Nephron (organoid): ENCODE measurements at regions not wholly inside any gene's neighbourhood (a gene's known extent, or its start where the extent isn't known, plus 50 kb on each side); places are given as distances from the start of the nearest gene placed in this dataset.

ENCODE experiments used
- H3K27ac Mint-ChIP-seq, 3 experiments: 2 replicates each; pipeline ENCODE4 v1.8.0; 2020; ENCODE audit warnings: mixed read lengths in 3 of 3, mild to moderate bottlenecking in 2 of 3, moderate library complexity in 1 of 3
- H3K27me3 Mint-ChIP-seq: 2 replicates; pipeline ENCODE4 v1.8.0; 2021; ENCODE audit warnings: low read depth, mild to moderate bottlenecking, moderate library complexity, mixed read lengths
- H3K36me3 Mint-ChIP-seq: 2 replicates; pipeline ENCODE4 v1.8.0; 2020; ENCODE audit warnings: low read depth, mixed read lengths
- H3K4me1 Mint-ChIP-seq: 2 replicates; pipeline ENCODE4 v1.8.0; 2020; ENCODE audit warnings: mixed read lengths
- H3K4me3 Mint-ChIP-seq, 3 experiments: 2 replicates each; pipeline ENCODE4 v1.8.0; 2020; ENCODE audit warnings: mild to moderate bottlenecking in 3 of 3, mixed read lengths in 3 of 3, moderate library complexity in 2 of 3
- H3K9me3 Mint-ChIP-seq: 2 replicates; pipeline ENCODE4 v1.8.0; 2020; ENCODE audit warnings: mixed read lengths
- CTCF ChIP-seq, 3 experiments: fragments of 200-600 bp; sonication (generic); IDR thresholded peaks; one replicate each; pipeline ENCODE4 v1.5.0; 2021; ENCODE audit warnings: antibody characterized with exemption in 3 of 3; ENCODE audit not compliant: unreplicated experiment in 3 of 3

- no peak for TF ChIP-seq CTCF (IDR thresholded peaks at IDR 0.05; ENCODE audit: unreplicated experiment in 3 of 3)
Observed at GRCh38 chr20:53891306-53891894, 179.0 kb downstream of the BCAS1 start.

GRCh38 chr20:53890443-53891305 lies 179.7 kb downstream of the BCAS1 start:
- H3K27ac Mint-ChIP-seq, result no peak overlapping the region
- no peak overlapping the region for H3K4me3 Mint-ChIP-seq
- TF ChIP-seq CTCF (IDR thresholded peaks at IDR 0.05; ENCODE audit: unreplicated experiment in 3 of 3), result no peak
- peaks cover 11% of the 10 kb centered on the region for H3K9me3 Mint-ChIP-seq
- H3K36me3 Mint-ChIP-seq, result no peaks in the 10 kb centered on the region
- no peaks in the 10 kb centered on the region for H3K27me3 Mint-ChIP-seq
- peaks cover 9% of the 10 kb centered on the region for H3K4me1 Mint-ChIP-seq

More at GRCh38 chr20:53891306-53891894, 179.0 kb downstream of the BCAS1 start:
- peaks cover 11% of the 10 kb centered on the region for H3K9me3 Mint-ChIP-seq
- H3K27me3 Mint-ChIP-seq, result no peaks in the 10 kb centered on the region
- no peak overlapping the region for H3K27ac Mint-ChIP-seq
- H3K4me1 Mint-ChIP-seq, result peaks cover 9% of the 10 kb centered on the region
- no peak overlapping the region for H3K4me3 Mint-ChIP-seq
- H3K36me3 Mint-ChIP-seq, result no peaks in the 10 kb centered on the region

- no peaks in the 10 kb centered on the region for H3K27me3 Mint-ChIP-seq
- no peak for TF ChIP-seq CTCF (IDR thresholded peaks at IDR 0.05; ENCODE audit: unreplicated experiment in 3 of 3)
- no peaks in the 10 kb centered on the region for H3K36me3 Mint-ChIP-seq
- H3K27ac Mint-ChIP-seq, result no peak overlapping the region
- peaks cover 9% of the 10 kb centered on the region for H3K4me1 Mint-ChIP-seq
- H3K9me3 Mint-ChIP-seq, result peaks cover 11% of the 10 kb centered on the region
- H3K4me3 Mint-ChIP-seq, result no peak overlapping the region
Observed at GRCh38 chr20:53889411-53890148, 180.8 kb downstream of the BCAS1 start.

- Mint-ChIP-seq H3K27me3 (no peaks in the 10 kb centered on the region), H3K36me3 (no peaks in the 10 kb centered on the region), H3K9me3 (peaks cover 11% of the 10 kb centered on the region), H3K4me3 (no peak overlapping the region), H3K27ac (no peak overlapping the region), H3K4me1 (peaks cover 9% of the 10 kb centered on the region)
- no peak for TF ChIP-seq CTCF (IDR thresholded peaks at IDR 0.05; ENCODE audit: unreplicated experiment in 3 of 3)
Observed at GRCh38 chr20:53888951-53889350, 181.4 kb downstream of the BCAS1 start.

- Mint-ChIP-seq H3K4me3 (no peak overlapping the region), H3K36me3 (no peaks in the 10 kb centered on the region), H3K27me3 (no peaks in the 10 kb centered on the region), H3K9me3 (peaks cover 11% of the 10 kb centered on the region), H3K27ac (no peak overlapping the region), H3K4me1 (peaks cover 9% of the 10 kb centered on the region)
- TF ChIP-seq CTCF (IDR thresholded peaks at IDR 0.05; ENCODE audit: unreplicated experiment in 3 of 3), result no peak
Observed at GRCh38 chr20:53888510-53888909, 181.9 kb downstream of the BCAS1 start.
